ENCODE measurements at regions not wholly inside any gene's neighbourhood (a gene's known extent, or its start where the extent isn't known, plus 50 kb on each side); places are given as distances from the start of the nearest gene placed in this dataset.

DNA sequence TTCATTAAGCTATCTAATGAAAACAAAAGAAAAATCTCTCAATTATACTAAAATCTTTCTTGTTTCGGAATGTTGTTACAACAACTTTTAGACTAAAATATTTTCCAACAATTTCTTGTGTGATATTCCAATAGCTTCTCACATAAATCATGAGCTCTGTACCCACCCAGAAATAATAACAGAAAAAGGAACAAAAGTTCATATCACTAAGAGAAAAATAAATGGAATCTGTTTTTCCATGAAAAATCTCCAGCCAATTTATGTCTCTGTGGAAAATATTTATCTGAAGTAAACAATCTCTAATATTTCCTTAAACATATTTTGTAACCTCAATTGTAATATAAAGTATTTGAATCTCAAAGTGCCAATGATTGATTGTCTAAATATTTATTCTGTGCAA lies 628.6 kb upstream of the ANKRD30A start:
- TF ChIP-seq, protein P1, sequence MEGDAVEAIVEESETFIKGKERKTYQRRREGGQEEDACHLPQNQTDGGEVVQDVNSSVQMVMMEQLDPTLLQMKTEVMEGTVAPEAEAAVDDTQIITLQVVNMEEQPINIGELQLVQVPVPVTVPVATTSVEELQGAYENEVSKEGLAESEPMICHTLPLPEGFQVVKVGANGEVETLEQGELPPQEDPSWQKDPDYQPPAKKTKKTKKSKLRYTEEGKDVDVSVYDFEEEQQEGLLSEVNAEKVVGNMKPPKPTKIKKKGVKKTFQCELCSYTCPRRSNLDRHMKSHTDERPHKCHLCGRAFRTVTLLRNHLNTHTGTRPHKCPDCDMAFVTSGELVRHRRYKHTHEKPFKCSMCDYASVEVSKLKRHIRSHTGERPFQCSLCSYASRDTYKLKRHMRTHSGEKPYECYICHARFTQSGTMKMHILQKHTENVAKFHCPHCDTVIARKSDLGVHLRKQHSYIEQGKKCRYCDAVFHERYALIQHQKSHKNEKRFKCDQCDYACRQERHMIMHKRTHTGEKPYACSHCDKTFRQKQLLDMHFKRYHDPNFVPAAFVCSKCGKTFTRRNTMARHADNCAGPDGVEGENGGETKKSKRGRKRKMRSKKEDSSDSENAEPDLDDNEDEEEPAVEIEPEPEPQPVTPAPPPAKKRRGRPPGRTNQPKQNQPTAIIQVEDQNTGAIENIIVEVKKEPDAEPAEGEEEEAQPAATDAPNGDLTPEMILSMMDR (IDR thresholded peaks at IDR 0.05): no peak
- no peak for TF ChIP-seq POLR2A (IDR thresholded peaks at IDR 0.05)
- TF ChIP-seq EP300 (IDR thresholded peaks at IDR 0.05): no peak
